Activated T-helper 1 cell treated with anti-CD3 and anti-CD28 coated beads, Interleukin-12 subunit alpha, Interleukin-12 subunit beta, Interleukin-2, Interleukin-4 antibody, amounts not matched to agents 30 ng/mL and 10 ng/mL and 1 ng/mL, durations not matched to agents 14 hours and 24 hours and 36 hours (primary cell): ENCODE measurements at regions not wholly inside any gene's neighbourhood (a gene's known extent, or its start where the extent isn't known, plus 50 kb on each side); places are given as distances from the start of the nearest gene placed in this dataset.

Experiments used
- DNase-seq: peaks from one replicate; pipeline ENCODE4 v3.0.0; 2021; ENCODE audit warnings: low spot score
- H3K27ac Mint-ChIP-seq: one replicate; pipeline ENCODE4 v1.8.0; 2021; ENCODE audit warnings: mild to moderate bottlenecking, mixed read lengths
- H3K27me3 Mint-ChIP-seq: one replicate; pipeline ENCODE4 v1.8.0; 2022; ENCODE audit warnings: mild to moderate bottlenecking, moderate library complexity, mixed read lengths; ENCODE audit not compliant: insufficient read depth
- H3K36me3 Mint-ChIP-seq: one replicate; pipeline ENCODE4 v1.8.0; 2021; ENCODE audit warnings: low read depth, mixed read lengths
- H3K4me1 Mint-ChIP-seq: one replicate; pipeline ENCODE4 v1.8.0; 2021; ENCODE audit warnings: low read depth, mixed read lengths
- H3K4me3 Mint-ChIP-seq: one replicate; pipeline ENCODE4 v1.8.0; 2021; ENCODE audit warnings: mild to moderate bottlenecking, moderate library complexity, mixed read lengths
- H3K9me3 Mint-ChIP-seq: one replicate; pipeline ENCODE4 v1.8.0; 2021; ENCODE audit warnings: mixed read lengths
- intact Hi-C: fragments of 100-400 bp; cut with micrococcal nuclease; formaldehyde crosslinking; loops from one replicate; pipeline ENCODE4 v1.15.1; 2024

GRCh38 chr2:134117676-134118075 is 136.2 kb upstream of the MGAT5 start:
- Mint-ChIP-seq H3K4me1 (peaks cover 23% of the 10 kb centered on the region), H3K27me3 (peaks cover 33% of the 10 kb centered on the region), H3K27ac (no peak overlapping the region), H3K36me3 (peaks cover 1% of the 10 kb centered on the region), H3K4me3 (no peak overlapping the region), H3K9me3 (no peaks in the 10 kb centered on the region)
- no peak for DNase-seq
- intact Hi-C loops, result loop anchor here (1.0 to 5.0 kb wide), 16 partner anchors 53 to 1760 kb away; partner anchors contain the start of genes CCNT2, MCM6, TMEM163 and UBXN4

GRCh38 chr2:134118279-134119116 is 135.4 kb upstream of the MGAT5 start:
- Mint-ChIP-seq H3K4me3 (peak overlapping the region; percentile 99), H3K27ac (peak overlapping the region; percentile 16), H3K4me1 (peaks cover 28% of the 10 kb centered on the region), H3K9me3 (no peaks in the 10 kb centered on the region), H3K36me3 (peaks cover 1% of the 10 kb centered on the region), H3K27me3 (peaks cover 29% of the 10 kb centered on the region)
- DNase-seq, result peak; percentile 69
- intact Hi-C loops, result loop anchor here (1.0 to 5.0 kb wide), 19 partner anchors 52 to 1759 kb away; partner anchors contain the start of genes CCNT2, MCM6, RAB3GAP1 and TMEM163

GRCh38 chr2:134119117-134119712 is 134.7 kb upstream of the MGAT5 start:
- Mint-ChIP-seq H3K9me3 (no peaks in the 10 kb centered on the region), H3K4me1 (peaks cover 31% of the 10 kb centered on the region), H3K27me3 (peaks cover 28% of the 10 kb centered on the region), H3K27ac (peak overlapping the region; percentile 99), H3K4me3 (peak overlapping the region; percentile 99), H3K36me3 (peaks cover 1% of the 10 kb centered on the region)
- no peak for DNase-seq
- intact Hi-C loops, result loop anchor here (1.0 to 5.0 kb wide), 9 partner anchors 88 to 1758 kb away; partner anchors contain the start of genes MCM6, RAB3GAP1, TMEM163 and UBXN4

- intact Hi-C loops, result loop anchor here (1.0 to 5.0 kb wide), 11 partner anchors 87 to 1757 kb away; partner anchors contain the start of genes MCM6, R3HDM1, RAB3GAP1 and TMEM163
- Mint-ChIP-seq H3K27me3 (peaks cover 24% of the 10 kb centered on the region), H3K9me3 (no peaks in the 10 kb centered on the region), H3K4me3 (peak overlapping the region; percentile 99), H3K27ac (peak overlapping the region; percentile 99), H3K4me1 (peaks cover 31% of the 10 kb centered on the region), H3K36me3 (peaks cover 1% of the 10 kb centered on the region)
- DNase-seq, result peak; percentile 73
Measured at GRCh38 chr2:134119713-134120405, 134.0 kb upstream of the MGAT5 start.

- Mint-ChIP-seq H3K4me1 (peaks cover 36% of the 10 kb centered on the region), H3K36me3 (peaks cover 1% of the 10 kb centered on the region), H3K4me3 (peak overlapping the region; percentile 41), H3K9me3 (no peaks in the 10 kb centered on the region), H3K27ac (no peak overlapping the region), H3K27me3 (peaks cover 20% of the 10 kb centered on the region)
- no peak for DNase-seq
- intact Hi-C loops, result loop anchor here (5.0 kb wide), 2 partner anchors 547 to 1412 kb away; partner anchors contain the start of genes R3HDM1 and ZRANB3
Measured at GRCh38 chr2:134120406-134120732, 133.5 kb upstream of the MGAT5 start.

GRCh38 chr2:134120733-134121630 is 132.9 kb upstream of the MGAT5 start:
- Mint-ChIP-seq H3K27ac (no peak overlapping the region), H3K4me1 (peaks cover 36% of the 10 kb centered on the region), H3K4me3 (peak overlapping the region; percentile 78), H3K36me3 (peaks cover 1% of the 10 kb centered on the region), H3K9me3 (no peaks in the 10 kb centered on the region), H3K27me3 (peaks cover 18% of the 10 kb centered on the region)
- intact Hi-C loops, result loop anchor here (5.0 kb wide), 2 partner anchors 546 to 1411 kb away; partner anchors contain the start of genes R3HDM1 and ZRANB3
- DNase-seq, result peak; percentile 54

GRCh38 chr2:134122610-134123009 is 131.3 kb upstream of the MGAT5 start:
- Mint-ChIP-seq H3K9me3 (no peaks in the 10 kb centered on the region), H3K27me3 (peaks cover 27% of the 10 kb centered on the region), H3K27ac (no peak overlapping the region), H3K4me1 (peaks cover 53% of the 10 kb centered on the region), H3K4me3 (peak overlapping the region; percentile 53), H3K36me3 (peaks cover 9% of the 10 kb centered on the region)
- DNase-seq, result no peak
- intact Hi-C loops, result loop anchor here (5.0 kb wide), 2 partner anchors 545 to 1410 kb away; partner anchors contain the start of genes R3HDM1 and ZRANB3

GRCh38 chr2:134123332-134123731 is 130.5 kb upstream of the MGAT5 start:
- Mint-ChIP-seq H3K36me3 (peaks cover 9% of the 10 kb centered on the region), H3K27ac (no peak overlapping the region), H3K27me3 (peaks cover 29% of the 10 kb centered on the region), H3K9me3 (no peaks in the 10 kb centered on the region), H3K4me3 (no peak overlapping the region), H3K4me1 (peaks cover 57% of the 10 kb centered on the region)
- DNase-seq, result no peak
- intact Hi-C loops, result loop anchor here (5.0 kb wide), 2 partner anchors 544 to 1409 kb away; partner anchors contain the start of genes R3HDM1 and ZRANB3

- H3K4me3 Mint-ChIP-seq, result no peak overlapping the region
- peaks cover 9% of the 10 kb centered on the region for H3K36me3 Mint-ChIP-seq
- peaks cover 29% of the 10 kb centered on the region for H3K27me3 Mint-ChIP-seq
- peaks cover 55% of the 10 kb centered on the region for H3K4me1 Mint-ChIP-seq
- intact Hi-C loops, result loop anchor here (5.0 kb wide), 2 partner anchors 543 to 1408 kb away; partner anchors contain the start of genes R3HDM1 and ZRANB3
- no peaks in the 10 kb centered on the region for H3K9me3 Mint-ChIP-seq
- no peak for DNase-seq
- H3K27ac Mint-ChIP-seq, result no peak overlapping the region
Measured at GRCh38 chr2:134124047-134124753, 129.7 kb upstream of the MGAT5 start.

- Mint-ChIP-seq H3K4me3 (no peak overlapping the region), H3K9me3 (no peaks in the 10 kb centered on the region), H3K27me3 (peaks cover 23% of the 10 kb centered on the region), H3K27ac (no peak overlapping the region), H3K36me3 (peaks cover 8% of the 10 kb centered on the region), H3K4me1 (peaks cover 45% of the 10 kb centered on the region)
- intact Hi-C loops, result no loop called here
- peak; percentile 12 for DNase-seq
Measured at GRCh38 chr2:134127496-134127895, 126.4 kb upstream of the MGAT5 start.

- no peaks in the 10 kb centered on the region for H3K9me3 Mint-ChIP-seq
- intact Hi-C loops, result no loop called here
- H3K4me3 Mint-ChIP-seq, result no peak overlapping the region
- no peak overlapping the region for H3K27ac Mint-ChIP-seq
- peaks cover 8% of the 10 kb centered on the region for H3K36me3 Mint-ChIP-seq
- peaks cover 20% of the 10 kb centered on the region for H3K27me3 Mint-ChIP-seq
- DNase-seq, result no peak
- peaks cover 38% of the 10 kb centered on the region for H3K4me1 Mint-ChIP-seq
Measured at GRCh38 chr2:134128746-134129145, 125.1 kb upstream of the MGAT5 start.
